GM19324 (cell line): ENCODE measurements at regions not wholly inside any gene's neighbourhood (a gene's known extent, or its start where the extent isn't known, plus 50 kb on each side); places are given as distances from the start of the nearest gene placed in this dataset.

ENCODE experiments used
- ATAC-seq: cut with Tn5 transposase; IDR thresholded peaks from one replicate; pipeline ENCODE4 v1.9.1; 2021; ENCODE audit warnings: mild to moderate bottlenecking, moderate library complexity; ENCODE audit not compliant: unreplicated experiment, low FRiP score

DNA sequence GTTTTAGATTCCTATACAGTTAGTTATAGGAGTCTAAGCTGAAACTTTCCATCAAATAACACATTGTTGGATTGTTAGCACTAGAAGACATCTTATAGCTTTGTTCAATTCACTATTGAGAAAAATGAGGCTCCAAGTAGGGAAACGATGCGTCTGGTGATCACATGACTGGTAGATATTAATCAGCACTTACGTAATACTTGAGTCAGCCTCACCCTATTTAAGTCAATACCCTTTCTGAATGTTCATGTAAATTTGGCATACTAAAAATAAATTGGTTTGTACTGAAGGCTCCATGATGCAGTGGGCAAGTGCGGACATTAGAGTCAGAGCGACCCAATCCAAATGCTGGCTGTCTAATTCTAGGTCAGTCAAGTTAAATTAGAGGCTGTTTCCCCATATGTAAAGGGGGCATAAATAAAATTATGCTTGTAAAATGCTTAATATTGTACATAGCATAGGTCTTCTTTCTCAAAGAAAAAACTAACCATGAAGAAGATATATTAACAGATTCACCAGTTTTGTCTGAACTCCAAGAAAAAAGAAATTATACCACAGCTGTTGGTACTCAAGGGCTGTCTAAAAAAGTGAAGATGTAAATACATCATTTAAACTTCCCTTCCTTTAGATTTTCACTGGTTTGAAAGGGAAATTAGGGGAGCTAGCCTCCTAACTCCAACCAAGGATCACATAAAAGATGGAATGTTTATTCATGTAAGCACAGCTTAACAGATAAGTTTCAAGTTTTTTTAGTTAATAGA is 406.6 kb upstream of the TLE4 start:
- no peak for ATAC-seq

DNA sequence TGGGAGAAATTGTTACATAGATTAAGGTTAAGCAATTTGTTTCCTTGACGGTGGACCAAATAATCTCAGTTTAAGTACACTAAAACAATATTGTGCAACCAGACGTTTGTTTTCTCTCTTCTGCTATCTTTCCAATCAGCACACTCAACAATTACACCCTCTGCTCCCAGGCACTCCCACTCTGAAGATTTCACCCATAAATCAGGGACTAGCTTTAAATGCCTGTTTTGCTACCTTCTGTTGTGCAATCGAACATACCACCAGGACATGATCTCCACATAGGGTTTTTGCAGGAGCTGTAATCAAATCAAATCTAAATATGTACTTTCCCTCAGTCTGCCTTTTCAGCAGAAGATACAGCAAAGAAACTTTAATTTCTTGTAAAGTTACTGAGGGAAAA is 405.8 kb upstream of the TLE4 start:
- no peak for ATAC-seq

DNA sequence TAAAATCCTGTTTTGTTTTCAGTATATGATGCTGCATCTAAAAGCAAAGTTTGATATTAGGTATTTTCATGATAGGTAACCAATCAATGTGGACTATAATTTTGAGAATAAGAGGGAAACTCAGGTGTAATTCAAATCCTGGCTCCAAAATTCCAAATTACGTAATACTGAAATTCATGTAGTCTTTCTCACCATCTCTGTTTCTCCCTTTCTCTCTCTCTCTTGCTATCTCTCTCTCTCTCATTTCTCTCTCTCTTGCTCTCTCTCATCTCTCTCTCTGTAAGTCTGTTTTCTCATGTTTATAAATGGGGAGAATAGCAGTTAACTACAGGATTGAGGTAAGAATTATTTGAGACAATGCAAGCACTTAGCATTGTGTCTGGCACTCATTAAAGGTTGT is 401.1 kb upstream of the TLE4 start:
- ATAC-seq: no peak

DNA sequence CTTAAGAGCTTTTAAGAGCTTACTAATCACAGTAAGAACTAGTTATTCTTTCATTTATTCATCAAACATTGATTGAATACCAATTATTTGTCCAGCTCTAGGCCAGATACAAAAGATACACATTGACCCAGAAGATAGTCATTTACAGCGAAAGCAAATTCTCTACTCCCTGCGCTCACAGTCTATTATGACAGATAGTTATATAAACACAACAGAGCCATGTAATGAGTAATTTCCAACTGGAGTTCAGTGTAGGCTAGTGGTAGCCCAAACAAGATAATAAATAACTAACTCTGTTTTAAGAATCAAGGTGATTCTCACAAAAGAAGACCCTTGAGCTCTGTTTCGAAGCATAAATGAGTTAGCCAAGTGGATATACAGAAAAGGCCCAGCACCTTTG is 397.8 kb upstream of the TLE4 start:
- no peak for ATAC-seq

DNA sequence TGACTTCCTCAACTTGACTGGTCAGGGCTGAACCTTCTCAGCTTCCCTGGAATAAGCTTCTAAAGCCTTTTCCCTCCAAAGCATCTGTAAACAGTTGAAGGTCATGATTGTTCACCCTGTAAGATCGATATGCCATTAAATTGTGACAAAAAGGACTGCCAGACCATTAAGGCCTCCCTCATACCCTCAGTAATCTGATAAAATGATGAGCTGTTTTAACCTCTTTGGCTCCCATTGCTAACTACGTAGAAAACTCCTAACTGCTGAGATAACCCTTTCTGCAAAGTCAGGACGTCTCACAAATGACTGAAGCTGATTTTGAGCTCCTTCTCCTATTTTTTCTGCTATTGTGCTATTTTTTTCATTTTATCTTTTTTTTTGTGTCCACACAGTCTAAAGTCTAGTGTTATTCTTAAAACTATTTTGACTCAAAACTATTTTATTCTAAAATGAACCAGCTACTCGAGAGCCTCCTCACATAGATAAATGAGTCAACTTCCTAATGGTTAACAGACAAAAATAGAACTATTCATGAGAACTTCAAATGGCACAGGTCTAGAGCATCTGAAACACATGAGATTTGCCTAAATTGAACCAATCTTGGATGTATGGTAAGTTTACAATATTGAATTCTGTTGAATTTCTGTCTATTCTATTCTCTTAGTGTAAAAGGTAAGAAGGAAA is 395.6 kb upstream of the TLE4 start:
- ATAC-seq: no peak

DNA sequence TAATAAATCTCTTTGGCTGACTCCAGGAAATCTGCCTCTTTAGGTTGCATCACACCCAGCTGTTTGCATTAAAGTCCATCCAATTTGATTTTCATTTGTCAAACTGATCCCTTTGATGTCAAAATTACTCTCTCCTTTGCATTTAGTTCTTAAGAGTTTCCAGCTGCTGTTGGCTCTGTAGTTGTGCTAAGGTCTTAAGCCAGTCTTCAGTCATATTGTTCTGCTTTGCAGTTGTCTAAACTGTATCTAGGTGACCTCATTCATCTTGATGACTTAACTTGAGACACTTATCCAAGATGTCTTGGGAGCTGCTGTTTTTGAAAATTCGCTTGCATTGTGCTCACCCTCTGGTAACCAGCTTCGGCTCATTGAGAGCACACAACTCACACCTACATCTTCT is 386.9 kb upstream of the TLE4 start:
- no peak for ATAC-seq

DNA sequence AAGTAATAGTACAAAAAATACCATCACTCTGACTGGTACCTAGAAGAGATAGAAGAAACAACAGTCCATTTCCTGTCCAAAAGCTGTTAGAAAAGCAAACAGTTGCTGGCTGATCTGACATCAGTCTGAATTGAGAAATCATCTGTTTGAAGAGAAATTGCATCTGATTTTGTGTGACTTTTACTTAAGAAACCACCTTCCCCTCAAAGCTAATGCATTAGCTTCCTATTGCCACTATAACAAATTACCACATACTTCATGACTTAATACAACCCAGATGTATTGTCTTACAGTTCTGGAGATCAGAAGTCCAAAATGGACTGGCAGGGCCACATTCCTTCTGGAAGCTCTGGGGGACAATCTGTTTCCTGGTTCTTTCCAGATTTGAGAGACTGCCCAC is 385.9 kb upstream of the TLE4 start:
- no peak for ATAC-seq

DNA sequence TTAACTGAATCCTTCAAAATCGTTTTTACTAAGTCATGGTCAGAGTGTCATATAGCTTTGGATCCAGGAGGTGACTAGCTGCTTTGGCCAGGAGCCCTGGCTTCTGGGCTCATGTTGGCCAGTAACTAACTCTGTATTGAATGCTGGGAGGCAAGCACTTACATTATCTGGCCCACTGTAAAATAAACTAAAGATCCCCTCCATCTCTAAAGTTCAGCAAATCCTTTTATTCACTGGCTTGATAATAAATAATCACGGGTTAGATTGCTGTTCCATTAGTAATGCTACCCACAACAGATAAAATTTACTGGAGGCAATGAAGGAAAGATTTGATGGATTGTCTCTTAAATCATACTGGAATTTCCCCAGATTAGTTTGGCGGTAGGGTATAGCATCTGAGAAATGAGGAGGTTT is 382.2 kb upstream of the TLE4 start:
- no peak for ATAC-seq

DNA sequence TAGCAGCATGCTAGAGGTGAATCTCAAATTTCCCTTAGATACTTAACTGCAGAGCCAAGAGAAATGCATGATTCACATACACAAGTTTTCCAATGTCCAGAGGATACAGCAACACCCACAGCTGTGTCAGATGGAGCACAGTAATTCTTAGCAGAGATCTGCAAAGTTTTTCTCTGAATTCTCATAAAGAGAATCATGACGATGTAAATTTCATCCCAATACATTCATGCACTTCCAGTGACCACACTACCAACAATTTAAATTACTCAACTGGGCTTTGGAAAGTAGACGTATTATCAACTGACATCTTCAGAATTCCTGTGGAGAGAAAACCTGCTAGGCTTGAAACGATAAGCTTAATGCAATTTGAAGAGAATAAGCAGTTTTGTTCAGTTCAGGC is 378.8 kb upstream of the TLE4 start:
- ATAC-seq: no peak

DNA sequence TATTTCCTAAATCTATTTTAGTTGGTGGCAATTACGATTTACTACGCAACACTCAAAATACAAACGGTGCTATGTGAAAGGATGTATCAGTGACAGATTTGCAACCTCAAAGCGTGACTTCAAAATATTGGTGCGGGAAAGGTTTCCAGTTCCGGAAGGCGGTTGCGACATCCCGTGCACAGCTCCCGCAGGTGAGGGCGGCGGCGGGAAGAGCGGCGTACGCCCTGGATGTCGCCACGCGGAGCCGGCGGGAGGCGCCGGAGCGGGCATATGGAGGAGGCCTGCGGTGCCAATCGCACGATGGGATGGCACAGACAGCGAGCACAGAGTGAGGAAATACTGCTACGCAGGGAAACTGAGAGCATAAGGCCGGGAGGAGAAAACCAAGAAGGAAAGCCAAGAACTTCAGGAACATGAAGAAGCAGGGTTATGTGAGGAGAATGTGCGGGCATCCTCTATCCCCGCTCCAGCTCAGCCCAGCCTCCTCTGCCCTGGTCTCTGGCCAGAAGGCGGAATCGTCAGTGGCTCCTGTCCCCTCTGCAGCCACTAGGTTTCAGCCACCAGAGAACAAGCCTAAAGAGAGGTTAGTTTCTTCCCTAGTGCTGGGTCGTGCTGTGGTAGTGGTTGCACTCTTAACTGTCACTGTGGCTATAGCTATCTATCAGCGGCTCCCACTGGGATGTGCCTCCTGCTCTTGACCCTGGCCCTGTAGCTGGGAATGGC is 378.1 kb upstream of the TLE4 start:
- no peak for ATAC-seq

DNA sequence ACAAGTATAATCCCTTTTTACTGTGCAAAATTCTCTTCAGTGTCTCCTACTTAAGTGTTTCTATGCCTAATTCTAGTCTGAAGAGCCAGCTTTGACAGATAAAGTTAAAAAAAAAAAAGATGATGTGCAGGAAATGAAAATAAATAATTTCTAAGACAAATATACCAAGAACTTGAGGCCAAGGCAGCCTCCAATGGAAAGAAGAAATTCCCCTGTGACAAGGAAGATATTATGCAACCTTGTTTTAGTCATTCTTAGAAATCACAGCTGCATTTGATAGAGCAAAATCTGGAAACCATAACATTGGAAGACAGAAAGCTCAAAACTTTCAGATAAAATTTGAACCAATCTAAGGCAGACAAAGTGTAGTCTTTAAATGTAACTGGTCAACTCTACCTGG is 375.9 kb upstream of the TLE4 start:
- ATAC-seq: no peak

DNA sequence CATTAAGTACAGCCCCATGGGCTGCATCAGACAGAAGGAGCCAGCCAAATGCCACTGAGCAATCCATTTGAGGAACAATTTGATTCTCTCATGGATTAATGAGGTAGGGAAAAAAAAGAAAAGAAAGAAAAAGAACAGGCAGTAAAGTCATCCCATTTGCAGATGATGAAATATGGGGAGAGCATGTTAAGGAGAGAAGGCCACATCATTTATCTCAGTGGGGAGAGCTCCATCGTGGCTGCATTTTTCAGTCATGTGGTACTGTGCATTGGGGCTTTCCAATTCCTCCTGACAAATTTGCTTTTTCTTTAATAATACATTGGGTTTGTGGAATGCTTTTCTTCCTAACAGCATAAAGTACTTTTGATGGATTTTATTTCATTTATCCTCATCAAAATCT is 375.2 kb upstream of the TLE4 start:
- no peak for ATAC-seq

DNA sequence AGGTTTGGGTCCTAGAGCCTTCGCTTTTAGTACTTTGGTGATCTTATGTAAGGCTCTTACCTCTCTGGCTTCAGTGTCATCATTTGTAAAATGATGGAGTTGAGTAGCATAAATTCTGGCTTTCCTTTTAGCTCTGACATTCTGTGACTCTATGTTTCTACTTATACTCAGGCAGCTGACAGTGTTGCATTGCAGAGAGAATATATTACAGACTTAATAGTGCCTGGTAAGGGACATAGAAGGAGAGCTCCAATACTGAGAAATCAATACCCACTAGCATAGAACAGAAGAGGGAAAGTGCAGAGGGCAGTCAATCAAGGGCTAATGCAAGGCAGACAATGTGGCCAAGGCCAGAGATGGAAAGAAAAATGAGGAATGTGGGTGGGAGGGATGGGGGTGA is 371.4 kb upstream of the TLE4 start:
- ATAC-seq: no peak

DNA sequence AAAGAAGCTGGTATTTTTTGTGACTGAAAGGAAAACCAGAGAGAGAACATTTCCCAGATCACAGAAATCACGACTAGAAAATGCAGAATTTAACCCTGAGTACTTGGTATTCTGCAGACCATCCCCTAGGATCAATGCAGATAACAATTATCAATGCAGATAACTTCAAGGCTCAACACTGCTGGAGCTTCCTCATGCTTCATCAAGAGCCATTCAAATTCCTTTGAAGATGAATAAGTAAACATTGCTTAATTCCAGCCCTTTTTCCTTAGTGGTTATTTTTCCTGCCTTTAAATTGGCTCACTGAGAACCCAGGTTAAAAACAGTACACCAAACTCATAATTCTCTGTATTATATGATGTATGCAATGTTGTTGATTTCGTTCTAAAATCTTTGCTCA is 370.1 kb upstream of the TLE4 start:
- ATAC-seq: no peak

DNA sequence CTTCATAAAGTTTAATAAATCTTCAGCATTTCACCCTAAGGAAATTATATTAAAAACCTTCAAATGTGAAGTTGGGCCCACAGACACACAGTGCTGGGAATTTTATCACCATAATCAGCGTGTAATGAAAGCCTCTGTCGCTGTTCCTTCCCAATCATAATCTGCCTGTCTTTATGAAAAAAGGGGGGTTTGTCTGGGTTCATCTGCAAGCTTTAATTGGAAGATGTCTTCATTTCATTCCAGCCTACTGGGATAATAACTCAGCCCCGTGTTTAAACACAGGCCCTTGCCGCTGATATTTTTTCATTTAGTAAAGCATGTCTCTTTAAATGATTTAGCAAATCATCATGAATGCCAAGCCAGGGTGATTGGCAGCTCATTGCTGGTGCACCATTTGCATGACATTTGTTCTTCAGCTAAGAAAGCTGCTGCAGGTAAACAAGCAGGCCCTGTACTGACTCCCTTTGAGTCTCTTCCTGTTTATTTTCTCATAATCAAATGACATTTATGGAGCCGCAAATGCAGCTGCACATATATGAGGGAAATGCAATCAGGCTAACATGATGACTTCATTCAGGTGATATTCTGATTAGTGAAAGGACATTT is 362.9 kb upstream of the TLE4 start:
- no peak for ATAC-seq

DNA sequence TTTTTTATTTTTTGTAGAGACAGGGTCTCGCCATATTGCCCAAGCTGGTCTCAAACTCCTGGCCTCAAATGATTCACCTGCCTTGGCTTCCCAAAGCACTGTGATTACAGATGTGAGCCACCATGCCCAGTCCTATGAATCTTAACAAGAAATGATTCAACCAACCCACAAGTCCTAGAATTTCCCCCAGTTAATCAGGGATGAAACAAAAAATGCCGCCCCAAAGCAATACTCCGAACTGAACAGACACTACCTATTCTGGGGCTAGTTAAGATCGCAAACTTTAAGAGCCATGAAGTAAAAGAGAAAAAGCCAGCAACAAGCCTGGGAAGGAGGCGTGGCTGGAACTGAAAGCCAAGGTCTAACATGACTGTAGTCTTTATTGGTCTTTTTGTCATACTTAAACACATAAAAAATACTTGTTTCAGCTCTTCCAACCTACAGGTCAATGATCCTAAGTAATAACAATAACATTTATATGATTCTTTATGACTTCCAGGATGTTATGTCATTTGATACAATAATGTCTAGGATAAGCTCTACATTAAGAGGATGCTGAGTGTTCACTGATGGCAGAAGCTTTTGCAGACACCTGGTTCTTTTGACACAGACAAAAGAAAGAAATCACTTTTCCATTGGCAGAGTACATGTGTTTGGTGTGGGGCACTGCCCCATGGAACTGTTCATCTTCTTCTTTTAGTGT is 361.1 kb upstream of the TLE4 start:
- ATAC-seq: no peak

DNA sequence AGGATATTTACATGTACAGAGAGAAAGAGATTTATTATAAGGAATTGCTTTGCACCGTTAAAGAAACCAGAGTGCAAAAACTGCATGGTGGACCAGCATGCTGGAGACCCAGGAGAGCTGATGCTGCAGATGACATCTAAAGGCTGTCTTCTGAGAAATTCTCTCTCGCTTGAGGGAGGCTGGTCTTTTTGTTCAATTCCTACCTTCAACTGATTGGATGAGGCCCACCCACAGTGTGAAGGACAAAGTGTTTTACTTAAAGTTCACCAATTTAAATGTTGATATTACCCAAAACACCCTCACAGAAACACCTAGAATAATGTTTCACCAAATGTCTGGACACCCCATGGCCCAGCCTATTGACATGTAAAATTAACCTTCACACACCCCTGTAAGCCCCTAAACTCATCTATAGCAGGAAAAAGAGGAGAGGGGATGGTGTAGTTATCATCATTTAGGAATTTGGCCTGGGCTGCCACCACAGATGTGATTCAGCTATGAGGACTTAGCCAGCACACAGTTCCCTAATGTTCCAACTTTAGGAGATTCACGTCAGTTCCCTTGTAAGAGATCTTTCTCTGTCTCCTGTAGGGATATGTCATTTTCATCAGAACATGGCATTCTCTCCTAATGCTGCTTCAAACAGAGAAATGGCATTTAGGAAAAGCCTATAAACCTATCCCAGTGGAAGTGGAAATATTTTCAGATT is 358.2 kb upstream of the TLE4 start:
- no peak for ATAC-seq

DNA sequence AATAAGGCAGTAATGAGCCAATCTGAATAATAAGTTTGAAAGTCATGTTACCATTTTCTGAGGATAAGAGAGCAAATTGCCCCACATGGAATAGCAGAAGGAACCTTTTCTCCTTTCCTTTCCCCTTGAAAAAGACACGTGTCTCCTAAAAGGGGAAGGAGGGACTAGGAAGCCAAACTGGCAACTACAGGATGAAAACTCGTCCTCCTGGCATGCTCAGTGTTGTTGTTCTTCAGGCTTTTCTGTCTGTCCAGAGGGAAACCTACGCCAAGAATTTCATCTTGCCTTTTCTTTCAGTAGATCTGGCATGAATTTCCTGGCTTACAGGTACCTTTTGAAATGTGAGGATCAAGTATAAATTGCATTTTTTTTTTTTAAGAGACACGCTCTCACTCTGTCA is 355.9 kb upstream of the TLE4 start:
- no peak for ATAC-seq

DNA sequence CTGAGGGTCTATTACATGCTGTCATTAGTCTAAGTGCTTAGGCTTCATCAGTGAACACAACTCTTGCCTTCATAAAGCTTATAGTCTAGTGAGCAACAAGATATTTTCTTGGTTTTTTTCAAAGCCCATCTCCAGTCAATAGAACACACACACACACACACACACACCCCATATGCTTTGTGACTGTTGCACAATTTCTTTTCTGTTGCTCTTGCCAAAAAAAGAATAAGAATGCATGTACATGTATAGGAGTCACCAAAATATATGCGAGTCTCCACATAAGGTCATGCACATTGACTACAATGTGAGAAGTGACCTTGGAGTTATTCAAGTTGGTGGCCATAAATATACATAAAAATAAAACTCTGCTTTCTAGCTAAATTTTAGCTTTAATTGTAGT is 351.5 kb upstream of the TLE4 start:
- no peak for ATAC-seq

DNA sequence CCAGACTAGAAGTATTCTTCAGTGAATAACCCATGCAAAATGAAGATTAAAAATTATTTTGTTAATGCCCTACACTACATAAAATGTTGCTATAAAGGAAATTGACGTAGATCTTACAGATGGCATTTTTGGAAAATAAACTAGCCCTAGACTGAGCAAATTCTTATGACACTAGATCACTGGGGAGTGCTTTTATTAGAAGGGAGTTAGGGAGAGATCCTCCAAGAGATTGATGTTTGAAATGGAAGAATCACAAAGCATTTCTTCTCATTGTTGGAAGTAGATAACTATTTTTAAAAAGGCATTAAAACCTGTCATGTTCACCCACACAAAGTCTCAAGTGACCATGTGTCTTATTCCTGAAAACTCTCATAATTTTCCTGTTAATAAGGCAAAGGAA is 351.1 kb upstream of the TLE4 start:
- no peak for ATAC-seq
